Right lung (tissue), 2 donors: ENCODE measurements at regions not wholly inside any gene's neighbourhood (a gene's known extent, or its start where the extent isn't known, plus 50 kb on each side); places are given as distances from the start of the nearest gene placed in this dataset.

Source experiments
- DNase-seq, 2 donors: peaks; one replicate each; pipeline ENCODE4 v3.0.0-alpha.2; 2013

DNA sequence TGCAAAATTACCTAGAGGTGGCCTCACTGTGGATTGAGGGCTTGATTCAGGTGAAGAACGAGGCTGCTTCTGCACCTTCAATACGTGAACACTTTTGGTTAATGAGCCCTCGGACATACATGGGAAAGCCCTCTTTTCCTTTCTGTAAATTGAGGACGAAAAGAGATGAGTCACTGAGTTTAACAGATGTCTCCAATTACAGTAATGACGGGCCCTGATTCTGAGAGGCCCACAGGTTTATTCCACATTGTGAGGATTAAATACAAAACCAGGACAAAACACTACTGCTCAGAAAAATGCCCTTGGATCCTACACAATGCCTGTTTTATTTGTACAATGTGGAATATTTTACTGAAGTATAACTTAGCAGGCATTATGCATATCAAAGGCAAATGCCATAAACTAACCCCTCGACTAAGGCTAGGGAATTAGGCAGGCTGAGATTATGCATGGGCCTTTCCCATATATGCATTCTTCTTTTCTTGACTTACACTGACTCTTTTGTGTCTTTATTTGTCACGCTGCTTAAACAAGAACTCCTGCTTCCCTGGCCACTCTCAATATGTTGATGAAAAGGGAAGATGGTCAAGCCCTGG is 819.9 kb downstream of the OLFM4 start:
- no peak for DNase-seq

DNA sequence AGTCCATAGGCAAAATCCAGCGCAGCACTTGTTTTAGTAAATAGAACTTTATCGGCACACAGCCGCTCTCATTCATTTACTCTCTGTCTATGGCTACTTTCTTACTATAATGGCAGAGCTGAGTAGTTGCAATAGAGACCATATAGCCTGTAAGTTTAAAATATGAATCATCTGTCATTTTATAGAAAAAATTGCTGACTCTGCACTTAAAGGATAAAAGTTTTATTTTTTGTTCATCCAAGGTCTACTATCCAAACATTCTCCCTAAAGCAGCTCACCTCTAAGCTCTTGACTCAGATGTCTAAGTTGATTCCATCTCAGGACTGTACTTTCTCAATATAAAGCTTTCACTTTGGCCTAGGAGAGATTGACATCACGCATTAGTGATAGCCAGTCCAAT is 825.7 kb downstream of the OLFM4 start:
- DNase-seq = no peak

- no peak for DNase-seq
Observed at GRCh38 chr13:53856573-53857195, 828.1 kb downstream of the OLFM4 start.

- DNase-seq = no peak
Observed at GRCh38 chr13:53863520-53863919, 834.9 kb downstream of the OLFM4 start.

DNA sequence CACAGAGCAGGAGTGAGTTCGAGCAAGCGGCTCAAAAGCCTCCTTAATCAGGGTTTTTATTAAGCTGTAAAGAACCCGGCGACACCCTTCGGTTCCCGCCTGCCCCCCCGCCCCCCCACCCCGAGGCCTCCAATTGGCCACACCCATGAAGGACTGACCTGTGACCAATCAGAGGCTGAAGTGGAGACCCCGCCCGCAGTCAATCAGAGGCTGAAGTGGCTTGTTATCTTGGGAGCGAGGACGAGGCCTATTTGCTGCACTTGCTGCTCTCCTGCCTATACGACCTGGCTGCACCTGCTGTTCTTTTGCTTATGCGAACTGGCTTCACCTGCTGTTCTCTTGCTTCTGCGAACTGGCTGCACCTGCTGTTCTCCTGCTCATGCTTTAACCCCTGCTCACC is 844.9 kb downstream of the OLFM4 start:
- DNase-seq = no peak

- DNase-seq = no peak
Observed at GRCh38 chr13:53878861-53879260, 850.2 kb downstream of the OLFM4 start.

GRCh38 chr13:53885997-53886396 is 857.4 kb downstream of the OLFM4 start:
- DNase-seq = no peak

GRCh38 chr13:53890696-53891095 is 862.1 kb downstream of the OLFM4 start:
- no peak for DNase-seq

DNA sequence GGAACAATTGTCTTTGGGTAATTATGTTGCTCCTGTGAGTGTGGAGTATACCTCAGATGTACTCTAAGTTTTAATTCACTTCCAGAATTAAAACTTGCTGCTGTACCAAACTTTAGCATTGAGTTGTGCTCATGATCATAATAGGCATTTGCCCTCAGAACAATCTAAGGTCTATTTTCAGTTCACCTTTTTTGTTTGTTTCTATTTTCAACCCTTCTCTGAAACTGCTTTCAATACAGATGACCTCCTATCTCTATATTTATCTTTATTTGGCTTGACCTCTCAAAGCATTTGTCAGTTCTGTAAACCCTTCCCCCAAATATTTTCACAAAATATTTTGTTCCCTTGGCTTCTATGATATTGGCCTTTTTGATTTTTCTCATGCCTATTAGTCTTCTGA is 873.0 kb downstream of the OLFM4 start:
- no peak for DNase-seq

DNA sequence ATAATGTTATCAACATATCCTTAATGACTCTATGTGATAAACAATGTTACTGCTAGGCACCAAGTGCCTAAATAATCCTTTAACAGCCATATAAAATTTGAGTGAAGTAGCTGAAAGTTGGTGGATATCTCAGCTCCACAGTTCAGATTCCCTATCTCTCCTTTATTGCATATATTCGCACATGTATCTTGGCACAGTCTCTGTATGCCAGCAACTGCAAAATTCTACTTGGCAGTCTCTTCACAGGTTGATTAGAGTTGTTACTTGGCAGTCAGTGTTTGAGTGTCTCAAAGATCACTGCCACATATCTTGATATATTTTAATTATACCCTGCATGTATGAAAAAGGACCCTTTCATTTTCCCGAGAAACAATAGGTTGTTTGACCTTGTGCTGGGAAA is 879.3 kb downstream of the OLFM4 start:
- DNase-seq = no peak

GRCh38 chr13:53920916-53921315 is 892.3 kb downstream of the OLFM4 start:
- no peak for DNase-seq

DNA sequence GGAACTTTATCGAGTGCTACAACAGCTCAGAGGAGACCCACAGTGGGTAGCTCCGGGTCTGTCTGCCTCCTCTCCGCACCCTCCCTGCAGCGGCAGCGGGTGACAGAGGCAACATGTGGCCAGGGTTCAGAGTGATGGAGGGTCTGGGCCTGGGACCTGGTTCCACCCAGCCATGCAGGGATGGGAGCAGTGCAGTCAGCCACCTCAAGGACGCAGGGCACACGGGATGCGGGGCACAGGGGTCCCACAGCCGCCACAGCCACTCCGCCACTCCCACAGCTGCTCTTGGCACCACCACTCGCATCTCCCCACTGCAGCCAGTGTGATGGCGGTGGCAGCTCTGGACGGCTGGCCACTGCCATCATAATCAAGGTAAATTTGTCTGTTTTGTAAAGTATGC is 892.9 kb downstream of the OLFM4 start:
- DNase-seq = no peak

DNA sequence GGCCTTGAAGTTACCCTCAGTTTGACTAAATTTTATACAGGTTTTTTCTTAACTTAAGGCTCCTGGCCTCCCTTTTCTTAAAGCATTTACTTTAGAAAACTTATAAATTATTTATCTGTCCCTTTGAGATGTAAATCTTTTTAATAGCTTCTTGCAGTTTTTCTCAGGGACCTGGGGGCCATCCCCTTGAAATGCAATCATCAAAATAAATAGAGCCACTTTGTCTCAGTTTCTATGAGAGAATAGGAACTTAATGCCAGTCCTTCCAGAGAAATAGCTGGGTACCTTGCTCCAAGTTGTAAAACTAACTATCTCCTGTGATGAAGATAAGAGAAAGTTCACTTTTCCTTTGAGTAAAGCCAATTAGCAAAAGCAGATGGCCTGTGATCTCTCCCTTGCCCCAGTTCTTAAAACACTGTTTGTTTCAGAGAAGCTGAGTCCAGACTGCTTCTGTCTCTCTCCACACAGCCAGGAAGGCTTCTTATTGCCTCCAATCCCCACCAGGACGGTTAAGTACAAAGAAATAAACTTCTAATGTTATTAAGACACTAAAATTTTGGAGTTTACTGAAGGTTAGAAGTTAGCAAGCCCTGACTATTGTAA is 913.1 kb downstream of the OLFM4 start:
- no peak for DNase-seq

DNA sequence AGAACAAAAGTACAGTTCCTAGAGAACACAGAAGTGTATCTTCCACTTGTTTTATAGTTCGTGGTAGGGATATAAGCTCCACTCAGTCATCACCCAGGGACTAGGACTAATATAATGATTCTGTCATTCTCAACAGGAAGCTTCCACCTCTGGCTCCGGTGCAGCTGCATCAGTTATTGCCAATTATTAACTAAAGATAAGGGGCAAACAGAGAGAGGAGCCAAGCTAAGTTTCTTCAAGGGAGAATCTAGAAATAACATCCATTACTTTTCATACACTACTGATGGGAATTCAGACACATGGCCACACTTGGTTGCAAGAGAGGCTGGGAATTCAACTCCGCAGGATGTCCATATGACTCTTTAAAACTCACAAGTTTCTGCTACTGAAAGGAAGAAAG is 917.9 kb downstream of the OLFM4 start:
- no peak for DNase-seq

DNA sequence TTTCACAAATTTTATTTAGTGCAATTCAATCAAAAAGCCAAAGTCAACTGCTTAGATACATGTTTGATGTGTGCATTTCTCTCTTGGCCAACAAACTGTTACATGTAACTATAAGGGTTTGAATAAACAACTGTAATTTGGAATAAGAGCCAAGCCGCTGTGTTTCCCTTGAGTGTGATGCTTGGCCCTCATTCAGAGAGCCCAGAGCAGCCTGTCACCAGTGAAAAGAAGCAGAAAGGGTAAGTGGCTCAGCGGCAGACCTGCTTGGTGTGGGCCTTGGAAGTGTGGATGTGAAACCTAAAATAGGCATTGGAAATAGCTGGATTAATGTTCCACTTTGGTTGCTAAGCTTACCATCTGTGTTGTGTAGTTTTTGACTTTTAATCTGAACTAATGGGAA is 924.6 kb downstream of the OLFM4 start:
- DNase-seq = no peak
